COR-L47 (cell line): ENCODE measurements at regions not wholly inside any gene's neighbourhood (a gene's known extent, or its start where the extent isn't known, plus 50 kb on each side); places are given as distances from the start of the nearest gene placed in this dataset.

Source experiments
- DNase-seq: peaks from one replicate; lab custom pipeline; 2025; lab: John Stamatoyannopoulos, UW

GRCh38 chrX:145178268-145178667 is 69.0 kb upstream of the SPANXN1 start:
- no peak for DNase-seq

GRCh38 chrX:145190801-145191389 is 56.4 kb upstream of the SPANXN1 start:
- peak; percentile 4 for DNase-seq
